ENCODE measurements at regions not wholly inside any gene's neighbourhood (a gene's known extent, or its start where the extent isn't known, plus 50 kb on each side); places are given as distances from the start of the nearest gene placed in this dataset.

- TF ChIP-seq EZH2phosphoT487 (IDR thresholded peaks at IDR 0.05; ENCODE audit: insufficient read depth, low read depth) (no peak), EZH2 (IDR thresholded peaks at IDR 0.05; ENCODE audit: insufficient read depth, poor library complexity, severe bottlenecking) (no peak)
These were observed 218.2 kb downstream of the GJA1 start for GRCh38 chr6:121653624-121654008.
